H9 (cell line): ENCODE measurements at regions not wholly inside any gene's neighbourhood (a gene's known extent, or its start where the extent isn't known, plus 50 kb on each side); places are given as distances from the start of the nearest gene placed in this dataset.

ENCODE experiments used
- DNase-seq: peaks from one replicate; pipeline ENCODE4 v3.0.0-alpha.2; 2017
- H2AFZ ChIP-seq: one replicate; pipeline ENCODE4 v1.6.1; 2013; ENCODE audit warnings: mild to moderate bottlenecking, low read length, control low read depth, moderate library complexity
- H2AK5ac ChIP-seq: 2 replicates; pipeline ENCODE4 v1.6.1; 2013; ENCODE audit warnings: low read length, control low read depth, mixed read lengths; ENCODE audit not compliant: insufficient read length
- H2BK120ac ChIP-seq: one replicate; pipeline ENCODE4 v1.6.1; 2013; ENCODE audit warnings: low read depth, mild to moderate bottlenecking, low read length, control low read depth, inconsistent platforms; ENCODE audit not compliant: poor library complexity, severe bottlenecking
- H2BK12ac ChIP-seq: 2 replicates; pipeline ENCODE4 v1.6.1; 2013; ENCODE audit warnings: low read length, control low read depth, mixed read lengths, low read depth; ENCODE audit not compliant: insufficient read length
- H2BK15ac ChIP-seq: 2 replicates; pipeline ENCODE4 v1.6.1; 2013; ENCODE audit warnings: low read depth, low read length, control low read depth
- H2BK20ac ChIP-seq: one replicate; pipeline ENCODE4 v1.6.1; 2013; ENCODE audit warnings: low read depth, mild to moderate bottlenecking, low read length, control low read depth, inconsistent platforms; ENCODE audit not compliant: poor library complexity, severe bottlenecking
- H2BK5ac ChIP-seq: 2 replicates; pipeline ENCODE4 v1.6.1; 2013; ENCODE audit warnings: low read length, control low read depth, mixed read lengths; ENCODE audit not compliant: insufficient read length
- H3K14ac ChIP-seq: 2 replicates; pipeline ENCODE4 v1.6.1; 2013; ENCODE audit warnings: low read length, control low read depth; ENCODE audit not compliant: insufficient read depth
- H3K18ac ChIP-seq: 2 replicates; pipeline ENCODE4 v1.6.1; 2013; ENCODE audit warnings: low read depth, mild to moderate bottlenecking, mixed read lengths, low read length, control low read depth; ENCODE audit not compliant: insufficient read length
- H3K23ac ChIP-seq: 2 replicates; pipeline ENCODE4 v1.6.1; 2013; ENCODE audit warnings: low read length, control low read depth, mixed read lengths, low read depth; ENCODE audit not compliant: insufficient read length
- H3K23me2 ChIP-seq: 2 replicates; pipeline ENCODE4 v1.6.1; 2013; ENCODE audit warnings: low read depth, mild to moderate bottlenecking, mixed read lengths, low read length, control low read depth; ENCODE audit not compliant: insufficient read length, poor library complexity, severe bottlenecking
- H3K27ac ChIP-seq: 2 replicates; pipeline ENCODE4 v1.5.1; 2013; ENCODE audit warnings: low read length, control low read depth, mixed read lengths, low read depth; ENCODE audit not compliant: insufficient read length
- H3K27me3 ChIP-seq: 2 replicates; pipeline ENCODE4 v1.6.1; 2013; ENCODE audit warnings: low read length, control low read depth, inconsistent platforms; ENCODE audit not compliant: insufficient read depth
- H3K4ac ChIP-seq: 2 replicates; pipeline ENCODE4 v1.6.1; 2013; ENCODE audit warnings: low read depth, mild to moderate bottlenecking, control low read depth, inconsistent platforms, low read length, moderate library complexity
- H3K4me1 ChIP-seq: 2 replicates; pipeline ENCODE4 v1.6.1; 2013; ENCODE audit warnings: low read length, control low read depth, inconsistent platforms; ENCODE audit not compliant: insufficient read depth
- H3K4me2 ChIP-seq: 2 replicates; pipeline ENCODE4 v1.6.1; 2013; ENCODE audit warnings: low read length, control low read depth, mixed read lengths; ENCODE audit not compliant: insufficient read length, insufficient read depth
- H3K56ac ChIP-seq: 2 replicates; pipeline ENCODE4 v1.6.1; 2013; ENCODE audit warnings: low read depth, mild to moderate bottlenecking, mixed read lengths, low read length, control low read depth; ENCODE audit not compliant: insufficient read length
- H3K79me1 ChIP-seq: 2 replicates; pipeline ENCODE4 v1.6.1; 2013; ENCODE audit warnings: low read depth, mild to moderate bottlenecking, moderate library complexity, low read length, control low read depth, inconsistent platforms; ENCODE audit not compliant: insufficient read depth, poor library complexity, severe bottlenecking
- H3K79me2 ChIP-seq: 2 replicates; pipeline ENCODE4 v1.6.1; 2013; ENCODE audit warnings: low read length, control low read depth, inconsistent platforms; ENCODE audit not compliant: insufficient read depth
- H3K9ac ChIP-seq: 2 replicates; pipeline ENCODE4 v1.6.1; 2013; ENCODE audit warnings: low read length, control low read depth, mixed read lengths; ENCODE audit not compliant: insufficient read length; ENCODE audit errors: extremely low read depth
- H3K9me3 ChIP-seq: one replicate; pipeline ENCODE4 v1.6.1; 2013; ENCODE audit warnings: low read depth, low read length, inconsistent platforms; ENCODE audit not compliant: control insufficient read depth
- H3T11ph ChIP-seq: one replicate; pipeline ENCODE4 v1.6.1; 2013; ENCODE audit warnings: mild to moderate bottlenecking, low read length, control low read depth, inconsistent platforms
- H4K20me1 ChIP-seq: one replicate; pipeline ENCODE4 v1.6.1; 2013; ENCODE audit not compliant: control insufficient read depth, insufficient read length, insufficient read depth
- H4K5ac ChIP-seq: 2 replicates; pipeline ENCODE4 v1.6.1; 2013; ENCODE audit warnings: low read depth, mild to moderate bottlenecking, mixed read lengths, low read length, control low read depth; ENCODE audit not compliant: insufficient read length
- H4K8ac ChIP-seq: replicated peaks from 2 replicates; pipeline ENCODE4 v1.6.1; 2013; ENCODE audit warnings: low read length, control low read depth, mixed read lengths, low read depth; ENCODE audit not compliant: insufficient read length
- H4K91ac ChIP-seq: 2 replicates; pipeline ENCODE4 v1.6.1; 2013; ENCODE audit warnings: low read depth, mild to moderate bottlenecking, moderate library complexity, mixed read lengths, low read length, control low read depth; ENCODE audit not compliant: insufficient read length
- H3K27ac Mint-ChIP-seq, 3 experiments: 2 replicates in 2 of 3; 3 replicates in 1 of 3; pipeline ENCODE4 v1.8.0; 2020 to 2021; ENCODE audit warnings: mixed read lengths in 3 of 3, mild to moderate bottlenecking in 1 of 3, moderate library complexity in 1 of 3
- H3K27me3 Mint-ChIP-seq: 2 replicates; pipeline ENCODE4 v1.8.0; 2021; ENCODE audit warnings: low read depth, mild to moderate bottlenecking, moderate library complexity, mixed read lengths
- H3K36me3 Mint-ChIP-seq, 3 experiments: 2 replicates in 2 of 3; 3 replicates in 1 of 3; pipeline ENCODE4 v1.8.0; 2020 to 2021; ENCODE audit warnings: low read depth in 3 of 3, mixed read lengths in 3 of 3; ENCODE audit not compliant: insufficient read depth in 1 of 3
- H3K4me1 Mint-ChIP-seq, 2 experiments: 2 replicates each; pipeline ENCODE4 v1.8.0; 2020; ENCODE audit warnings: mixed read lengths in 2 of 2
- H3K4me3 Mint-ChIP-seq, 2 experiments: 2 replicates in 1 of 2; 3 replicates in 1 of 2; pipeline ENCODE4 v1.8.0; 2020 to 2021; ENCODE audit warnings: mild to moderate bottlenecking in 2 of 2, mixed read lengths in 2 of 2, moderate library complexity in 1 of 2
- H3K9me3 Mint-ChIP-seq, 2 experiments: 2 replicates in 1 of 2; 3 replicates in 1 of 2; pipeline ENCODE4 v1.8.0; 2020; ENCODE audit warnings: mild to moderate bottlenecking in 2 of 2, mixed read lengths in 2 of 2, moderate library complexity in 1 of 2
- WGBS: extraction: QIAGEN DNeasy Blood & Tissue Kit; methylation state at CpG from one replicate; pipeline ENCODE4 v1.1.7; 2013; ENCODE audit warnings: missing lambda C conversion rate, low lambda C conversion rate, mixed read lengths; ENCODE audit not compliant: insufficient read length; ENCODE audit errors: extremely low coverage; 5-methylcytosine and 5-hydroxymethylcytosine counted together
- TF ChIP-seq, protein P1 (sequence below): fragments of 200-600 bp; sonication (generic); conservative IDR thresholded peaks from 3 replicates; pipeline ENCODE4 v1.8.0; 2021; ENCODE audit warnings: antibody characterized with exemption, mild to moderate bottlenecking

DNA sequence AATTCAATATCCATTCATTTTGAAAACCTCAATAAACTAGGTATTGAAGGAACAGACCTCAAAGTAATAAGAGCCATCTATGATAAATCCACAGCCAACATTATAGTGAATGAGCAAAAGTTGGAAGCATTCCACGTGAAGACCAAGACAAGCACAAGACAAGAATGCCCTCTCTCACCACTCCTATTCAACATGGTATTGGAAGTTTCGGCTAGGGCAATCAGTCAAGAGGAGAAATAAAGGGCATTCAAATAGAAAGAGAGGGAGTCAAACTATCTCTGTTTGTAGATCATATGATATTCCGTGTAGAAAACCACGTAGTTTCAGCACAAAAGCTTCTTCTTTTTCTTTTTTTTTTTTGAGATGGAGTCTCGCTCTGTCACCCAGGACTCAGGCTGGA lies 550.3 kb downstream of the FSCB start:
- H3K4me2 ChIP-seq: no peak overlapping the region
- no peak overlapping the region for H3K23ac ChIP-seq
- no peak overlapping the region for H4K91ac ChIP-seq
- H4K20me1 ChIP-seq: no peaks in the 10 kb centered on the region
- H2AK5ac ChIP-seq: no peak overlapping the region
- H2AFZ ChIP-seq: no peak overlapping the region
- no peaks in the 10 kb centered on the region for H3K27me3 ChIP-seq
- Mint-ChIP-seq H3K36me3 (0 out of 7 replicates have a peak, but pooled peaks cover 0 to 3% (median 0%) of the 10 kb centered on the region in 3 experiments), H3K4me1 (no peaks in the 10 kb centered on the region), H3K27me3 (no peaks in the 10 kb centered on the region), H3K4me3 (no peak overlapping the region), H3K27ac (no peak overlapping the region), H3K9me3 (no peaks in the 10 kb centered on the region; a peak in 2 of 5 replicates)
- H2BK15ac ChIP-seq: no peak overlapping the region
- H3K79me1 ChIP-seq: no peaks in the 10 kb centered on the region
- no peak overlapping the region for H3K27ac ChIP-seq
- no peak overlapping the region for H3K56ac ChIP-seq
- no CpG with 5 or more reads among the region's 5 CpGs for WGBS
- H3K79me2 ChIP-seq: no peaks in the 10 kb centered on the region
- H3K18ac ChIP-seq: no peak overlapping the region
- no peaks in the 10 kb centered on the region for H3K9me3 ChIP-seq
- no peak overlapping the region for H4K8ac ChIP-seq
- H3K23me2 ChIP-seq: no peaks in the 10 kb centered on the region
- H3K14ac ChIP-seq: no peak overlapping the region
- no peak overlapping the region for H2BK20ac ChIP-seq
- TF ChIP-seq, protein P1, sequence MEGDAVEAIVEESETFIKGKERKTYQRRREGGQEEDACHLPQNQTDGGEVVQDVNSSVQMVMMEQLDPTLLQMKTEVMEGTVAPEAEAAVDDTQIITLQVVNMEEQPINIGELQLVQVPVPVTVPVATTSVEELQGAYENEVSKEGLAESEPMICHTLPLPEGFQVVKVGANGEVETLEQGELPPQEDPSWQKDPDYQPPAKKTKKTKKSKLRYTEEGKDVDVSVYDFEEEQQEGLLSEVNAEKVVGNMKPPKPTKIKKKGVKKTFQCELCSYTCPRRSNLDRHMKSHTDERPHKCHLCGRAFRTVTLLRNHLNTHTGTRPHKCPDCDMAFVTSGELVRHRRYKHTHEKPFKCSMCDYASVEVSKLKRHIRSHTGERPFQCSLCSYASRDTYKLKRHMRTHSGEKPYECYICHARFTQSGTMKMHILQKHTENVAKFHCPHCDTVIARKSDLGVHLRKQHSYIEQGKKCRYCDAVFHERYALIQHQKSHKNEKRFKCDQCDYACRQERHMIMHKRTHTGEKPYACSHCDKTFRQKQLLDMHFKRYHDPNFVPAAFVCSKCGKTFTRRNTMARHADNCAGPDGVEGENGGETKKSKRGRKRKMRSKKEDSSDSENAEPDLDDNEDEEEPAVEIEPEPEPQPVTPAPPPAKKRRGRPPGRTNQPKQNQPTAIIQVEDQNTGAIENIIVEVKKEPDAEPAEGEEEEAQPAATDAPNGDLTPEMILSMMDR: no peak
- no peaks in the 10 kb centered on the region for H3K4me1 ChIP-seq
- no peak overlapping the region for H2BK12ac ChIP-seq
- H3K4ac ChIP-seq: no peak overlapping the region
- no peak for DNase-seq
- H3K9ac ChIP-seq: no peak overlapping the region
- H2BK120ac ChIP-seq: no peak overlapping the region
- no peak overlapping the region for H4K5ac ChIP-seq
- no peak overlapping the region for H2BK5ac ChIP-seq
- H3T11ph ChIP-seq: no peak overlapping the region
